NB4 (cell line): ENCODE measurements at regions not wholly inside any gene's neighbourhood (a gene's known extent, or its start where the extent isn't known, plus 50 kb on each side); places are given as distances from the start of the nearest gene placed in this dataset.

ENCODE experiments used
- DNase-seq: peaks from one replicate; pipeline ENCODE4 v3.0.0; 2010; ENCODE audit warnings: low read depth
- H3K4me3 ChIP-seq: one replicate; pipeline ENCODE4 v1.5.1; 2011; ENCODE audit warnings: mild to moderate bottlenecking, low read depth, low read length, moderate library complexity
- CTCF ChIP-seq: IDR thresholded peaks from one replicate; pipeline ENCODE4 v1.5.1; 2012; ENCODE audit warnings: low read depth, low read length
- MAX ChIP-seq: IDR thresholded peaks from 2 replicates; pipeline ENCODE4 v1.6.1; 2011; ENCODE audit warnings: low read depth, low read length
- MYC ChIP-seq: IDR thresholded peaks from 2 replicates; pipeline ENCODE4 v1.6.1; 2011; ENCODE audit warnings: low read depth, low read length
- POLR2A ChIP-seq: IDR thresholded peaks from 2 replicates; pipeline ENCODE4 v1.6.1; 2011; ENCODE audit warnings: mild to moderate bottlenecking; ENCODE audit not compliant: insufficient read length; ENCODE audit errors: extremely low read depth

GRCh38 chr17:69712801-69713311 lies 298.4 kb downstream of the MAP2K6 start:
- DNase-seq, result no peak
- no peak for TF ChIP-seq CTCF
- no peak for TF ChIP-seq POLR2A
- no peak overlapping the region for H3K4me3 ChIP-seq

DNA sequence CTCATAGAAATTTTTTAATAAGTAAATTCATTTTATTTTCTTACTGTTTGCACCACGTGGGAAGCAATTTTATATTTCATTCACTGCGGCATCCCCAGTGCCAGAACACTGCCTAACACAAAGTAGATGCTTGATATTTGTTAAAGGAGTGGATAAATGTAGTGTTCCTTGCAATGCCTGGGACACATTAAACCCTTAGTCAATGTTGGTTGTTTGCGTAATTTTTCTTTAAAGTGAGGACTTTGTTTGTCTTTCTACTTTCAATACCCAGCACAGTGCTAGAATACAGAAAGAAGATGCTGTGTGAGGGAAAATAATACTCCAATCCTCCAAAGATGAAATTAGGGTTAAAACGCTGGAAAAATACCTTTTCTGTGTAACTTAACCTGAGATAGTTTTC lies 299.3 kb downstream of the MAP2K6 start:
- H3K4me3 ChIP-seq, result no peak overlapping the region
- TF ChIP-seq POLR2A (no peak), MYC (no peak), CTCF (no peak), MAX (no peak)
- no peak for DNase-seq

DNA sequence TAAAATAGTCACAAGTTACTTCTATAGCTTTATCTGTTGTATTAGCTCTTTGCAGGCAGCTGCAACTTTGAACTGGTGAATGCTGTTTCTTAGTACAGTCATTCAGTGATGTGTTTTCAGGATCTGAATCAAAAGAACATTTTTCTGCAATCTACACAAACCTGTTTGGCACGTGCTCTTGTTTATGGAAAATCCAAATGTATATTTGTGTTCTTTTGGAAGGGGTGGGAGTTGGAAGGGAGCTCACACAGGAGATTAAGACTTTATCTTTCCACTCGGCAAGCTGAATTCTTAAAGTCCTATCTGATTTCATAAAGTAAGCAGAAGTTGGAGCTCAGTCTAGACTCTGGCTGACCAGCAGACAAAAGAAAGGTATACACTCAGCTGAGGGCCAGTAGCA lies 300.2 kb downstream of the MAP2K6 start:
- no peak overlapping the region for H3K4me3 ChIP-seq
- TF ChIP-seq MAX, result no peak
- no peak for TF ChIP-seq MYC
- TF ChIP-seq POLR2A, result no peak
- no peak for TF ChIP-seq CTCF
- no peak for DNase-seq

GRCh38 chr17:69715656-69716055 lies 301.2 kb downstream of the MAP2K6 start:
- H3K4me3 ChIP-seq, result no peak overlapping the region
- no peak for TF ChIP-seq CTCF
- TF ChIP-seq MYC, result no peak
- no peak for TF ChIP-seq MAX
- TF ChIP-seq POLR2A, result no peak
- DNase-seq, result no peak

DNA sequence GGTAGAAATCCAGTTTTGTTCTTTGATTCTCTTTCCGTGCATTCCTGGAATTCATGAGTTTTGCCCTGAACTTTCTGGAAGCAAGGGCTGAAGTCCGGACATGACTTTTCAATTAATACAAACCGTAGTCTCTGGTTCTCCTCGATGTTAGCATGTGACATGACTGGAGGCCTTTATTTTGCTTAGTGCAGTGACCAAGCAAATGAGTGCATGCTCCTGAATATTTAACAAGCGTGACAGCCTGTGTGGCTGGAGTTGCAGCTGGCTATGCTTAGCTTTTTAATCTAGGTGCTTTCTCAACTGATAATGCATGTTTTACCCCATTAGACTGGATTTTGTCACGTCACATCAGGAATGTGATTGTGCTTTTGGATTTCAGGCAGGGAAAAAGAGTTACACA lies 302.1 kb downstream of the MAP2K6 start:
- no peak for DNase-seq
- no peak overlapping the region for H3K4me3 ChIP-seq
- TF ChIP-seq POLR2A (no peak), MYC (no peak), MAX (no peak), CTCF (no peak)

GRCh38 chr17:69717214-69717613 lies 302.7 kb downstream of the MAP2K6 start:
- H3K4me3 ChIP-seq, result no peak overlapping the region
- DNase-seq, result no peak
- no peak for TF ChIP-seq MYC
- TF ChIP-seq POLR2A, result no peak
- no peak for TF ChIP-seq CTCF
- TF ChIP-seq MAX, result no peak
